ENCODE measurements at regions not wholly inside any gene's neighbourhood (a gene's known extent, or its start where the extent isn't known, plus 50 kb on each side); places are given as distances from the start of the nearest gene placed in this dataset.

- H3K9me3 ChIP-seq, result peaks cover 0 to 13% (median 0%) of the 10 kb centered on the region in 4 donors
- H3K27ac ChIP-seq, result no peak overlapping the region
- H3K36me3 ChIP-seq, result no peaks in the 10 kb centered on the region
- H3K4me1 ChIP-seq, result no peaks in the 10 kb centered on the region
- H3K27me3 ChIP-seq, result no peaks in the 10 kb centered on the region
- H3K4me3 ChIP-seq, result no peak overlapping the region
- 32 to 42% methylated on average over 3 of the region's 3 CpGs for WGBS, 2 donors
- no peak for TF ChIP-seq CTCF (IDR thresholded peaks at IDR 0.05)
- no peak for TF ChIP-seq EP300 (IDR thresholded peaks at IDR 0.05)
- no peak for TF ChIP-seq POLR2A (IDR thresholded peaks at IDR 0.05)
- DNase-seq (ENCODE audit: low spot score in 2 of 2), result no peak
These were observed 132.6 kb downstream of the TEX36 start for GRCh38 chr10:125550362-125550761.

- 46 to 49% methylated on average over 7 of the region's 7 CpGs for WGBS, 2 donors
- Histone ChIP-seq H3K4me3 (no peak overlapping the region), H3K36me3 (no peaks in the 10 kb centered on the region), H3K27ac (no peak overlapping the region), H3K27me3 (no peaks in the 10 kb centered on the region), H3K9me3 (peaks cover 0 to 13% (median 0%) of the 10 kb centered on the region in 4 donors), H3K4me1 (no peaks in the 10 kb centered on the region)
- no peak for TF ChIP-seq POLR2A (IDR thresholded peaks at IDR 0.05)
- no peak for TF ChIP-seq CTCF (IDR thresholded peaks at IDR 0.05)
- TF ChIP-seq EP300 (IDR thresholded peaks at IDR 0.05), result no peak
- no peak for DNase-seq (ENCODE audit: low spot score in 2 of 2)
These were observed 133.3 kb downstream of the TEX36 start for GRCh38 chr10:125549653-125550052.

GRCh38 chr10:125548878-125549277 lies 134.1 kb downstream of the TEX36 start:
- Histone ChIP-seq H3K9me3 (peaks cover 0 to 13% (median 0%) of the 10 kb centered on the region in 4 donors), H3K4me1 (no peaks in the 10 kb centered on the region), H3K27me3 (no peaks in the 10 kb centered on the region), H3K27ac (no peak overlapping the region), H3K4me3 (no peak overlapping the region), H3K36me3 (no peaks in the 10 kb centered on the region)
- no peak for DNase-seq (ENCODE audit: low spot score in 2 of 2)
- 75 to 88% methylated on average over 7 of the region's 7 CpGs for WGBS, 2 donors
- TF ChIP-seq POLR2A (IDR thresholded peaks at IDR 0.05) (no peak), CTCF (IDR thresholded peaks at IDR 0.05) (no peak)

- 85 to 93% methylated on average over 4 of the region's 4 CpGs for WGBS, 2 donors
- Histone ChIP-seq H3K4me3 (no peak overlapping the region), H3K36me3 (no peaks in the 10 kb centered on the region), H3K27me3 (no peaks in the 10 kb centered on the region), H3K4me1 (no peaks in the 10 kb centered on the region), H3K27ac (no peak overlapping the region), H3K9me3 (peaks cover 0 to 13% (median 0%) of the 10 kb centered on the region in 4 donors)
- no peak for TF ChIP-seq POLR2A (IDR thresholded peaks at IDR 0.05)
- TF ChIP-seq CTCF (IDR thresholded peaks at IDR 0.05), result no peak
- TF ChIP-seq EP300 (IDR thresholded peaks at IDR 0.05), result no peak
- DNase-seq (ENCODE audit: low spot score in 2 of 2), result no peak
These were observed 134.6 kb downstream of the TEX36 start for GRCh38 chr10:125548356-125548755.

- TF ChIP-seq EP300 (IDR thresholded peaks at IDR 0.05) (no peak), POLR2A (IDR thresholded peaks at IDR 0.05) (no peak), CTCF (IDR thresholded peaks at IDR 0.05) (no peak)
- no peak for DNase-seq (ENCODE audit: low spot score in 2 of 2)
- H3K27me3 ChIP-seq, result no peaks in the 10 kb centered on the region
- H3K9me3 ChIP-seq, result peaks cover 0 to 1% (median 0%) of the 10 kb centered on the region in 4 donors
- H3K27ac ChIP-seq, result no peak overlapping the region
- no peaks in the 10 kb centered on the region for H3K36me3 ChIP-seq
- no peaks in the 10 kb centered on the region for H3K4me1 ChIP-seq
- H3K4me3 ChIP-seq, result no peak overlapping the region
- WGBS, 2 donors, result 40 to 43% methylated on average over 10 of the region's 10 CpGs
These were observed 135.8 kb downstream of the TEX36 start for GRCh38 chr10:125547010-125547650.
